HepG2 (cell line): ENCODE measurements at regions not wholly inside any gene's neighbourhood (a gene's known extent, or its start where the extent isn't known, plus 50 kb on each side); places are given as distances from the start of the nearest gene placed in this dataset.

Experiments
- BHLHE40 ChIP-seq: IDR thresholded peaks from 2 replicates; pipeline ENCODE4 v1.6.1; 2011; ENCODE audit warnings: low read length, improper control_type of control experiment
- CHD2 ChIP-seq: IDR thresholded peaks from 2 replicates; pipeline ENCODE4 v1.6.1; 2011; ENCODE audit warnings: low read depth, low read length, improper control_type of control experiment
- FOXA1 ChIP-seq, 2 experiments: fragments of 450-650 bp in 1 of 2; sonication (generic) in 1 of 2; formaldehyde crosslinking in 1 of 2; IDR thresholded peaks; 2 replicates each; pipeline versions ENCODE4 v1.4.0 to v1.6.1; 2016 to 2020; ENCODE audit warnings: missing genetic modification reagents in 1 of 2
- FOXP1 ChIP-seq, 2 experiments: fragments of 450-650 bp in 1 of 2; IDR thresholded peaks; 2 replicates each; pipeline ENCODE4 v1.6.1; 2017 to 2018; ENCODE audit warnings: antibody characterized with exemption in 1 of 2
- NFIC ChIP-seq: IDR thresholded peaks from 2 replicates; pipeline ENCODE4 v1.6.1; 2012; ENCODE audit warnings: mild to moderate bottlenecking, low read length, inconsistent platforms
- RXRB ChIP-seq: IDR thresholded peaks from 2 replicates; pipeline ENCODE4 v1.6.1; 2016; ENCODE audit warnings: borderline replicate concordance, missing genetic modification reagents, missing compliant biosample characterization
- ZNF775 ChIP-seq: sonication (generic); formaldehyde crosslinking; IDR thresholded peaks from 2 replicates; pipeline ENCODE4 v1.4.0; 2020; ENCODE audit warnings: missing genetic modification reagents, mild to moderate bottlenecking, moderate library complexity, borderline replicate concordance
- TF ChIP-seq, protein P1 (sequence below), 2 experiments: sonication (generic) in 1 of 2; formaldehyde crosslinking in 1 of 2; IDR thresholded peaks; 2 replicates each; pipeline versions ENCODE4 v1.4.0 to v1.6.1; 2016 to 2020; ENCODE audit warnings: borderline replicate concordance in 1 of 2, low read depth in 1 of 2, mild to moderate bottlenecking in 1 of 2, missing genetic modification reagents in 1 of 2

DNA sequence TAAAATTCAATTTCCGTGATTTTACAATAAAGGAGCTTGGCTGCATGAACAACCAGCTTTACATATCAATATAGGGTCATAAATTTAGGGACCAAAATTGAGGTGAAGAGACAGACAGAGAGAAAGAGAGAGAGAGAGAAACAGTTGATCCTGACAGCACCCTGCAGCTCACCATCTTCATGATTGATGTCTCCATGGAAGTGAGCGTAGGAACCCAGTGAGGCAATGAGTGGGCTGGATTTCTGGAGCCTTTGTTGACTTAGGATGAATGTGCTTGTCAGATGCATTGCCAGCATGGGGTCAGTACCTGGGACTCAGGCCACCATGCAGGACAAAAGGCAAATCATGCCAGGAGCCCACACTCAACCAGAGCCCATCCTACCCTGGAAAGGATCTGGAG, 165.1 kb upstream of the SYNDIG1 start:
- TF ChIP-seq, protein P1, sequence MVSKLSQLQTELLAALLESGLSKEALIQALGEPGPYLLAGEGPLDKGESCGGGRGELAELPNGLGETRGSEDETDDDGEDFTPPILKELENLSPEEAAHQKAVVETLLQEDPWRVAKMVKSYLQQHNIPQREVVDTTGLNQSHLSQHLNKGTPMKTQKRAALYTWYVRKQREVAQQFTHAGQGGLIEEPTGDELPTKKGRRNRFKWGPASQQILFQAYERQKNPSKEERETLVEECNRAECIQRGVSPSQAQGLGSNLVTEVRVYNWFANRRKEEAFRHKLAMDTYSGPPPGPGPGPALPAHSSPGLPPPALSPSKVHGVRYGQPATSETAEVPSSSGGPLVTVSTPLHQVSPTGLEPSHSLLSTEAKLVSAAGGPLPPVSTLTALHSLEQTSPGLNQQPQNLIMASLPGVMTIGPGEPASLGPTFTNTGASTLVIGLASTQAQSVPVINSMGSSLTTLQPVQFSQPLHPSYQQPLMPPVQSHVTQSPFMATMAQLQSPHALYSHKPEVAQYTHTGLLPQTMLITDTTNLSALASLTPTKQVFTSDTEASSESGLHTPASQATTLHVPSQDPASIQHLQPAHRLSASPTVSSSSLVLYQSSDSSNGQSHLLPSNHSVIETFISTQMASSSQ (IDR thresholded peaks at IDR 0.05; ENCODE audit: low read depth), result no peak
- TF ChIP-seq, protein P1 (CRISPR knock-in tag; IDR thresholded peaks at IDR 0.05; ENCODE audit: borderline replicate concordance), result no peak
- TF ChIP-seq BHLHE40 (no peak), RXRB (CRISPR knock-in tag) (no peak), ZNF775 (no peak), NFIC (no peak), FOXP1 (IDR thresholded peaks at IDR 0.05) (no peak), FOXP1 (CRISPR knock-in tag; IDR thresholded peaks at IDR 0.05) (no peak), FOXA1 (IDR thresholded peaks at IDR 0.05) (no peak), FOXA1 (CRISPR knock-in tag; IDR thresholded peaks at IDR 0.05) (no peak), CHD2 (no peak)
